ENCODE measurements at regions not wholly inside any gene's neighbourhood (a gene's known extent, or its start where the extent isn't known, plus 50 kb on each side); places are given as distances from the start of the nearest gene placed in this dataset.

DNA sequence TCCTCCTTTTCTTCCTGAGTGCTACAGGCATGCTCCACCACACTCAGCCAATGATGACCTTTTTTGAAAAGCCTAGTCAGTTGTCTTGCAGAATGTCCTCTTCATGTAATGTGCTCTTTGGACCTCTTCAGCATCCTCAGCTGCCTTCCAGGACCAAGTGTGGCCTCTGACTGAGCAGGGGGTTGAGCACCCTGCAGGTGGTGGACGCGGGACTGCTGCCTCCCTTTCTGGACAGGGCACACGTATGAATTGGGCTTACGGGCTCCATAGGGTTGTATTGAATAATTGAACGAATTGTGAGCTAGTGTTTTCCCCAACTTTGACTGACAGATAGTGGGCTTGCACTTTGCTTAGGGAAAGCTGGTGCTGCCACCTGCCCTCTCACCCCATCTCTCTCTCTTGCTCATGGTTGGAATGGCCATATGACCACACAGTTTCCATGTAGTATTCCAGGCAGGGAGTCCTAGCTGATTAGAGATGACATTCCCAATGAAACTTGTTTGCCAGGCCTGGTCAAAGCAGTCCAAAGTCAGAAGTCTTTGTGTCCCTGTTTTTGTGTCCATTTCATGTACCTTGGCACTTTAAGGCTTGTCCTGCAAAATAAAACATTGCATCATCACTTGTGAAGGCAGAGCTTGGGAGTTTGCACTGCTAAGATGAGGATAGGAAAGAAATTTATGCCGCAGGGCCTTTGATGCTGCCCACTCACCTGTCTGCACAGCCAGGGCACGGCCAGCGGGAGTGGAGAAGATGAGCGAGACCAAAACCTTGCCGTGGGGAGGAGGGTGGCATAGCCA lies 76.3 kb upstream of the NPAS1 start:
- TF ChIP-seq, protein P1, sequence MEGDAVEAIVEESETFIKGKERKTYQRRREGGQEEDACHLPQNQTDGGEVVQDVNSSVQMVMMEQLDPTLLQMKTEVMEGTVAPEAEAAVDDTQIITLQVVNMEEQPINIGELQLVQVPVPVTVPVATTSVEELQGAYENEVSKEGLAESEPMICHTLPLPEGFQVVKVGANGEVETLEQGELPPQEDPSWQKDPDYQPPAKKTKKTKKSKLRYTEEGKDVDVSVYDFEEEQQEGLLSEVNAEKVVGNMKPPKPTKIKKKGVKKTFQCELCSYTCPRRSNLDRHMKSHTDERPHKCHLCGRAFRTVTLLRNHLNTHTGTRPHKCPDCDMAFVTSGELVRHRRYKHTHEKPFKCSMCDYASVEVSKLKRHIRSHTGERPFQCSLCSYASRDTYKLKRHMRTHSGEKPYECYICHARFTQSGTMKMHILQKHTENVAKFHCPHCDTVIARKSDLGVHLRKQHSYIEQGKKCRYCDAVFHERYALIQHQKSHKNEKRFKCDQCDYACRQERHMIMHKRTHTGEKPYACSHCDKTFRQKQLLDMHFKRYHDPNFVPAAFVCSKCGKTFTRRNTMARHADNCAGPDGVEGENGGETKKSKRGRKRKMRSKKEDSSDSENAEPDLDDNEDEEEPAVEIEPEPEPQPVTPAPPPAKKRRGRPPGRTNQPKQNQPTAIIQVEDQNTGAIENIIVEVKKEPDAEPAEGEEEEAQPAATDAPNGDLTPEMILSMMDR (IDR thresholded peaks at IDR 0.05; ENCODE audit: control extremely low read depth, extremely low read depth, low read depth, missing control alignments), result no peak
- ChIA-PET CTCF (interaction anchor here (1.3 to 1.9 kb wide), 2 partner anchors 17 to 18 kb away, joined by 4 to 7 read pairs; no protein-coding TSS in a partner anchor), POLR2A (no interaction called here)
- DNase-seq (ENCODE audit: extremely low spot score), result no peak

DNA sequence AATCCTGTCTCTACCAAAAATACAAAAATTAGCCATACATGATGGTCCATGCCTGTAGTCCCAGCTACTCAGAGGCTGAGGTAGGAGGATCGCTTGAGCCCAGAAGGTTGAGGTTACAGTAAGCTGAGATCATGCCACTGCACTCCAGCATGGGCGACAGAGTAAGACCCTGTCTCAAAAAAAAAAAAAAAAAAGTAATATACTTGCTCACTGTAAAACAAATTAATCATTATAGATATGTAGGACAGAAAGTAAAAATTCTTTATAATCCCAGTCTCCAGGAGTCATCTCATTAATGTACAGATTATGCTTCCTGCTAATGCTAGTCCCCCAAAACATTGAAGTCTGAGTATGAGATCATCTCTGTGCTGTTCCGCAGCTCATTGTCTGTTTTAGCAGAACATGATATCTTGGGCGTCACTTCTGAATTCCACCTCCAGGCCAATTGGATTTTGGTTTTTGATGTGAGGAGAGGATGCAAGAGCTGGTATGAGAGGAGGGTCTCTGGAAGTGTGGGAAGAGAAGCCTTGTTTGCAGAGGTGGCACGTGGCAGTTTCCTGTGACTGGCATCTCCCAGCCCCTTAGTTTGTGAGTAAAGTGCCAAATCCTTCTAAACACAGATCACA lies 75.4 kb upstream of the NPAS1 start:
- ChIA-PET POLR2A (interaction anchor here (0.5 kb wide), 1 partner anchor 571 kb away, joined by 3 read pairs; no protein-coding TSS in a partner anchor), CTCF (interaction anchor here (0.9 to 1.9 kb wide), 5 partner anchors 18 to 46 kb away, joined by 3 to 6 read pairs (median 3); no protein-coding TSS in a partner anchor)

GRCh38 chr19:46944918-46945628 lies 74.6 kb upstream of the NPAS1 start:
- DNase-seq (ENCODE audit: extremely low spot score), result no peak
- TF ChIP-seq, protein P1 (IDR thresholded peaks at IDR 0.05; ENCODE audit: control extremely low read depth, extremely low read depth, low read depth, missing control alignments), result no peak
- ChIA-PET CTCF (interaction anchor here (0.8 to 1.9 kb wide), 9 partner anchors 10 to 104 kb away, joined by 3 to 6 read pairs (median 3); no protein-coding TSS in a partner anchor), POLR2A (no interaction called here)

More for the DNA sequence above, 75.4 kb upstream of the NPAS1 start:
- no peak for DNase-seq (ENCODE audit: extremely low spot score)
- TF ChIP-seq, protein P1 (IDR thresholded peaks at IDR 0.05; ENCODE audit: control extremely low read depth, extremely low read depth, low read depth, missing control alignments), result no peak

GRCh38 chr19:46945694-46946489 lies 73.7 kb upstream of the NPAS1 start:
- DNase-seq (ENCODE audit: extremely low spot score), result no peak
- ChIA-PET CTCF (interaction anchor here (0.8 to 1.6 kb wide), 9 partner anchors 11 to 105 kb away, joined by 3 to 5 read pairs (median 3); no protein-coding TSS in a partner anchor), POLR2A (no interaction called here)
- TF ChIP-seq, protein P1 (IDR thresholded peaks at IDR 0.05; ENCODE audit: control extremely low read depth, extremely low read depth, low read depth, missing control alignments), result no peak

DNA sequence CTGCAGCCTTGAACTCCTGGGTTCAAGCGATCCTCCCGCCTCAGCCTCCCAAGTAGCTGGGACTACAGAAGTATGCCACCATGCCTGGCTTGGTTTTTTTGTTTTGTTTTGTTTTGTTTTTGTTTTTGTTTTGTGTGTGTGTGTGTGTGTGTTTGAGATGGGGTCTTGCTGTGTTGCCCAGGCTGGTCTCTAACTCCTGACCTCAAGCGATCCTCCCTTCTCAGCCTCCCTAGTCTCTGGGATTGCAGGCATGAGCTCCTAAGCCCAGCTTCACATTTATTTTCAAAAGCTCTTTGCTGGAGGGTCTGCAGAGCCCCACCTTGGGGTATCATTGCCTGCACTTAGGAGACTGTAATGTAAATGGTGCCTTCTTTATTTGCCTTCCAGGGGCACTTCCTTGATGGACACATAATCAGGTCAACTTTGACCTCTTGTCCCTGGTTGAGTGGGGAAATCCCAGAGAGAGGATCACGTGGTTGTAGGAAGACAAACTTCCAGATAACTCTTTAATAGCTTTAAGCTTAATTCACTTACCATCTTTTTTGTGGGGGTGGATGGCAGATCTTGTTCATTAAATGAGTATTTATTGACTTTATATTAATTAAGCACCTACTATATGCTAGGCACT lies 72.9 kb upstream of the NPAS1 start:
- DNase-seq (ENCODE audit: extremely low spot score), result no peak
- ChIA-PET CTCF (interaction anchor here (1.1 to 1.6 kb wide), 5 partner anchors 18 to 72 kb away, joined by 3 to 5 read pairs (median 3); no protein-coding TSS in a partner anchor), POLR2A (no interaction called here)
- TF ChIP-seq, protein P1 (IDR thresholded peaks at IDR 0.05; ENCODE audit: control extremely low read depth, extremely low read depth, low read depth, missing control alignments), result no peak
